ENCODE measurements at regions not wholly inside any gene's neighbourhood (a gene's known extent, or its start where the extent isn't known, plus 50 kb on each side); places are given as distances from the start of the nearest gene placed in this dataset.

- TF ChIP-seq ISL1 (CRISPR knock-in tag; IDR thresholded peaks at IDR 0.05) (no peak), RARB (CRISPR knock-in tag; IDR thresholded peaks at IDR 0.05) (no peak), ESRRG (CRISPR knock-in tag; IDR thresholded peaks at IDR 0.05) (no peak)
These were observed 388.0 kb upstream of the CA10 start for GRCh38 chr17:52546493-52546892.

All from SK-N-SH treated with all-trans-retinoic acid at 6 μM for 48 hours (cell line).